ENCODE measurements at regions not wholly inside any gene's neighbourhood (a gene's known extent, or its start where the extent isn't known, plus 50 kb on each side); places are given as distances from the start of the nearest gene placed in this dataset.

DNA sequence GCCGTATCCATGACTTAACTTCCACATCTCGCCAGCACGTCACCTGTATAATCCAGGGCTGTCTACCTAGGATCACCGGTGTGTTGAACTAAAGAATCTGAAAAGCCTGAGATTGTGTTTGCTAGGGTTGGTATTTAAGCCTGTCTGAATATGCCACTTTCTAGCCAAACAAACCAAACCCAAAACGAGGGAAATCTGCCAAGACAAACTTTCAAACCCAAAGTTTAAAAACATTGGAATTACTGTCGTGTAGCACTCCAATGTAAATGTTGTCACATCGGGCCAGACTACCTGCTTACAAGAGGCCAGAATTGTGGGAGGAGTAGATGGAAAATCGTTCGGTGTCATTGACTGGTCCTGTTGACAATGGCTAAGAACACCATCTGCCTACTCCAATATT is 747.8 kb downstream of the EFNB2 start:
- no peak for DNase-seq (ENCODE audit: low read depth)

DNA sequence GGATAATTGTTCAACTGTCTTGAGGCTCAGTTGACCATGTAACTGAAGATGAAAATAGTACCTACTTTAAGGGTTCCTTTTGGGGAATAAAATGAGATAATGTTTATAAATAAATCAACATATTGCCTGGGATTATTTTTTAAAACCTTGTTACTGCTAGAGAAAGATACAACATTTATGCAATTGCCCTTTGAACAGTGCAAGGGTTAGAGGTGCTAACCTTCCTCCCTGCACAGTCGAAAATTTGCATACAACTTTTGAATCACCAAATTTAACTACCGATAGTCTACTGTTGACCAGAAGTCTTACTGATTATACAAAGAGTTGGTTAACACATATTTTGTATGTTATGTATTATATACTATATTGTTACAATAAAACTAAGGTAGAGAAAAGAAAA is 750.0 kb downstream of the EFNB2 start:
- no peak for DNase-seq (ENCODE audit: low read depth)

- DNase-seq (ENCODE audit: low read depth): no peak
Measured at GRCh38 chr13:105783261-105783660, 752.2 kb downstream of the EFNB2 start.

GRCh38 chr13:105778196-105778595 is 757.3 kb downstream of the EFNB2 start:
- peak; percentile 7 for DNase-seq (ENCODE audit: low read depth)

GRCh38 chr13:105774739-105775460 is 760.6 kb downstream of the EFNB2 start:
- DNase-seq (ENCODE audit: low read depth): peak; percentile 68

GRCh38 chr13:105773863-105774538 is 761.5 kb downstream of the EFNB2 start:
- peak; percentile 73 for DNase-seq (ENCODE audit: low read depth)

DNA sequence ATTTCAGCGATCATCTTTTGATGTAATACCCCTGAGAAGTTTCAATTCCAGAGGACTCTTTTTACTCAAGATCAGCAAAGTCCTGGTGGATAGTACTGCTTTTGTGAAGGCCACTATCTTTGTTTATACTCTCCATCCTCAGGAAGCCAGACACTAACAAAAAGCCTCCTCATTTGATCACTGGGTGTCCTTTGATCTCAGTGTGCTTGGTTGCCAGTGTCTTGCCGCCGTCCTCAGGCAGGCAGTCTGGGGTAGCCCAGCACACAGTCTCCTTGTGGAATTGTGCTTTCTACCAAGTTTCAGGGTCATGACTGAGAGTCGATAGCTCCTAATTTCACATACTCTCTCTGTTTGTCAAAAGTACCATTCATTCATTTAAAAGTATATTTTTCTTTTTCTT is 762.2 kb downstream of the EFNB2 start:
- no peak for DNase-seq (ENCODE audit: low read depth)

DNA sequence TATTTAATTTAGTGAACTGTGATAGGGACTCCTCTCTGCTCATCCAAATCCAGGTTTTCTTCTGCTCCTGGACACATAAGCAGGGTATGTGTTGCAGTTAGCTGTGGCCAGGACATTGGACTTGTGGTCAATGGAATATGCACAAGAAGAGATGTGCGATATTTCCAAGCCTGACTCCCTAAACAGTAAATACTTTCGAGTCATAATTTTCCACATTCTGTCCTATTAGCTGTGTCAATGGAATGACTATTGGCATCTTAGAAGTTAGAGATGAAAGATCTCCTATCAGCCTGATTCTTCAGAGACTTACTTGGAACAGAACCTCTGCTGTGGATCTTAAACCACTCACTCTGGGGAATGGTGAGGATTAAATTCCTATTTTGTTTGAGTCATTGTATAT is 771.0 kb downstream of the EFNB2 start:
- no peak for DNase-seq (ENCODE audit: low read depth)

GRCh38 chr13:105763851-105764250 is 771.6 kb downstream of the EFNB2 start:
- peak; percentile 3 for DNase-seq (ENCODE audit: low read depth)

DNA sequence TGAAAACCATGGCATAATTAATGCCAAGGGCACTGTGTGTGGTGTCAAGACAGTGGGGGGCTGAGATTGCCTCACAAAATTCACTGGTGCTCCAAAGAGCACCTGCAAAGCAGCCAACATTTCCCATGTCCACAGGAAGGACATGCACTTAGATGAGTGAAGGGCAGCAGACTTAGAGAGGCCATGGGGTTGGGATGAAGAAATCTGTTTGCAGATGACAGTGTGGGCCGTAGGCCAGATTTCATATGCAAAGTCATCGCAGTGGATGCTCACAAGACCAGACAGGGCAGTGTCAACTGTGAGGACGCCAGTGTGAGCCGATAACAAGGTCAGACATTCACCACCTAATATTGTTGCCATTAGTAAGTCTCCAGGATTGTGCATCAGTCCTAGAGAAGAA is 773.4 kb downstream of the EFNB2 start:
- DNase-seq (ENCODE audit: low read depth): no peak

DNA sequence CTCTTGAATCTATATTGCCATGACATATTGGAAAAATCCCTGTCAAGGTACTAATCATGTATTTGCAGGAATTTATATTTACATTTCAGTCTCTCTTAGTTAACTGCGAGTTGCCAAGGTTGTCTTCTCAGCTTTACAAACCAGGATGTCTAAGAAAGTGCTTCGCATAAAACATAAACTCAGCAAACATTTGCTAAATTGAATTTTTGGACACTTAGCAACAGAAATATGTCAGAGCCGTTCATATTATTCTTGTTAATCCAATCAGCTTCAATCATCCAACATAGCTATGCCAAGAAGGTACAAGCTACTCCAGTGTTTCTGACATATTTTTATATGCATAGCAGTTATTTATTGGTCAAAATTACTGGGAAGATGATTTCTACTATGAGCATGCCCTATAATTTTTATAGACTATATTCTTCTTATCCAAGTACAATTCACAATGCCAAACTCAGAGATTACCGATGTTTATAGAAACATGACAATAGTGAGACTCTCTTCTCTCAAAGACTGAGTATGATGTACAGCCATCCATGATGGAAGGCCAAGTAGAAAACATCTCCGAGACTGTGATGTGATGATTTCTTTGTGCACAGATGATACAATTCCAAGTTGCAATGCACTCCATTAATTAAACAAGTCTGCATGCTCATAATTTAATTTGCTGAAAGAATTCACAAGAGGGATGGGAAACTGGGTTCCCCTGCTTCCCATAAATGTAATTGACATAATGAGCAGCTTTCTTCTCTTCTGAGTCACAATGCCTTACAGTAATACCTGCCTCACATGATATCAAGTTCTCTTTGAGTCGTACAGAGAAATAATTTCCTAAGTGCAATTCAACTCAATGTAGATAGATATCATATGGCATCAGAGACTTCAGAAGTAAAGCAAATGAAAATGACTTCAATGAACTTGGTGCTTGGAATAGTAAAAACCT is 776.3 kb downstream of the EFNB2 start:
- DNase-seq (ENCODE audit: low read depth): no peak

DNA sequence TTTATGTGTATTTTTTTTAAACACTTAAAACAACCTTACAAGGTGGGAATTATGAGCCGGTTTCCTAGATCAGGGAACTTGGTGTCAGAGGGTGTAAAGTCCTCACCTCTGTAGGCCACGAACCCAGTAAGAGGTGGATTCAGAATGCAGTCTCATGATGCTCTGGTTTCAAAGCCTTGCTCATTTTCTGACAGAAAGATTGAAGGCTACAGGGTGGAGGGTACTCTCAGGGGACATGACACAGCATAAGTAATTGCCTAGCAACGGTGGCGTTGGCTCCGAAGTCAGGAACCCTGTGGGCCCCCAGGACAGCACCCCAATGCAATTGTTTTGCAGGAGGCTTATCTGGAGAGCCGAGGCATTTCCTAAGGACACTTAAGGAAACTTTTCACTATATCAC is 794.7 kb downstream of the EFNB2 start:
- no peak for DNase-seq (ENCODE audit: low read depth)

DNA sequence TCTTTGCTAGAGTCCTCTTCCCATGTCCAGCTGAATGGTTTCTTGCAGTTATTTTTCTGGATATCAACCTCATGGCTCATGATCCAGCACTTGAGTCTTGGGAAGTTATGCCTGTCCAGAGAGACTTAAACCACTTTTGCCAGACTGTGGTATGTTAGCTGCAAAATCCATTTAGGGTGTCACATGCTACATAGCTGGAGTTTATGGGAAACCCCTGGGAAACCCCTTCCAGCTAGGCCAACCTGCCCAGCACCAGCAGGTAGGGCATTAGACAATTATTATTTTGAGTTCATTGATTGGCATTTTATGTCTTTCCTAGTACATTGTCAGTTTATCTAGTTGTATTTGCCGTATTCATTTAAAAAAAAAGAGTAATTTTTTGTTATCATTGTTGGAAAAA is 797.8 kb downstream of the EFNB2 start:
- DNase-seq (ENCODE audit: low read depth): no peak

GRCh38 chr13:105735281-105735680 is 800.2 kb downstream of the EFNB2 start:
- no peak for DNase-seq (ENCODE audit: low read depth)

- DNase-seq (ENCODE audit: low read depth): no peak
Measured at GRCh38 chr13:105732806-105733529, 802.5 kb downstream of the EFNB2 start.

GRCh38 chr13:105725887-105726286 is 809.6 kb downstream of the EFNB2 start:
- no peak for DNase-seq (ENCODE audit: low read depth)

DNA sequence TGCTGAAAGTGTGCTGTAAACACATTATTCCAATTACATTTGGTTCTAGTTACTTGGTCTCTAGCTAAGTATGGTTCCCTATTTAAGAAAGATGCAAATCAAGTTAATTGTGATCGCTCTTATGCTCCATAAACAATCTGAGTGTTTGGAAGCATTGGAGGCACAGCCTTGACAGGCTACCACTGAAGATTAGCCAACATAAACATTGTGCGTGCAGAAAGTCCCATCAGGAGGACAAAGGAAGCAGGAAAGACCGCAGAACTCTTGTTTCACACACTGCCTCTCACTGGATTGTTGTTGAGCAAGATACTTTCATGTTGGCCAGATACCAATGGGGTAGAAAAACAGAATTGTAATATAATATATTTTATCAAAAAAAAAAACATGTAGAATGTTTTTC is 814.4 kb downstream of the EFNB2 start:
- DNase-seq (ENCODE audit: low read depth): no peak

DNA sequence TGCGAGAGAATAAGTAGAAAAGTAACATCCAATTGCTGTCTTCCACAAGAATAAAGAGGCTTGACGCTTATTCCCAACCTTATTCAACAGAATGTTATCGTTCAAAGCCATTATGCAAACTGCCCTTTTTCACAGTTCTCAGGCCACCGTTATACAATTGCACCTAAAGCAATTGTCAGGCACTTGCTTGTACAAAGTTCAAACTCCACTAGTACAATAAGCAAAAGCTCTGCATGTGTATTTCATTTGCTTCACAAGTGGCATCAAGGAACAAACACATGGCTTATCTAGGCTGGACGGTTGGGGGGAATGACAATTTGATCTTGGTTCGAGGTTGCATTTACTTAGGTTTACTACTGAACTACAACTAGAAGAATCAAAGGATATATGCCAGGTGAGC is 815.6 kb downstream of the EFNB2 start:
- DNase-seq (ENCODE audit: low read depth): no peak

DNA sequence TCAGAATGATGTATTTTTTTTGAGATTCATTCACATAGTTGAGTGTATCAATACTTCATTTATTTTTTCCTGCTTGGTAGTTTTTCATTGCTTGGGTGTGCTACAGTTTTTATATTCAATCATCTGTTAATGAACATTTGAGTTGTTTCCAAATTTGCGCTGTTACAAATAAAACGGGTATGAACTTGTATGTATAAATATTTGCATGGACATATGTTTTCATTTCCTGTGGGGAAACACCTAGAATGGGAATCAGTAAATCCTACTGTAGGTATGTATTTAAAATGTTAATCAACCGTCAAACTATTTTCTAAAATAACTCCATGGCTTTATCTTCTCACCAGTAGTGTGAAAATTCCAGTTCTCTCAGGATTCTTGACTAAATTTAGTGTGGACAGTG is 826.3 kb downstream of the EFNB2 start:
- DNase-seq (ENCODE audit: low read depth): no peak

DNA sequence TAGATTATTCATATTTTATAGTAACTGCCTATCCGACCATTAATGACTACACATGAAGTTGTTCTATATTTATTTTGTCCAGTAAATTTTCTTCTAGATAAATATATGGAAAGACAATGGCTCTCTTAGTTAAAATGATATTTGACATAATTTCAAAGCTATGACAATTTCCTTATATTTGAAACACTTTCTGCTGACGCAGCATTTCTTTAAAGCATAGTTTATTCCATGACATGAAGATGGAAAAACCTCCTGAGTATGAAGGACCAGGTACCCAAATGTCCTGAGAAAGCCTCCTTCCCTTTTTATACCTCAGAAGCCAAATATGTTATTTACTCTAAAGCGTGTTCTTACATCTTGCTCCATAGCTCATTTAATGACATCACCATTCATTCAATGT is 831.6 kb downstream of the EFNB2 start:
- no peak for DNase-seq (ENCODE audit: low read depth)

DNA sequence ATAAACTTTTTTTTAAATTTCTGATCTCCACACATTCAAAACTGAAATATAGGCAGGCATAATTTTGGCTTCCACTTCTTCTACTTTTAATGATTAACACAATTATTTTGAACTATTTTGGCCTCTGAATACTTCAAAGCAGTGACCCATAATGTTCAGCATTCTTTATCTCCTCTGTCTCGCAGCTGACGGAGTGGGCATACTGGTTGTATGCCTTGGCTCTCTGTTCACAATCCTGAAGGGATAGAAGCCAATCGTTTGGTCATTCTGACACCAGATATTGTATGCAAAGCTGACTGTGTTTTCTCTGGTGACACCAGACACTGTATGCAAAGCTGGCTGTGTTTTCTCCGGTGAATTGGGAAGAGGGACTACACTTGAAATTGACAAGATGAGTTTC is 833.0 kb downstream of the EFNB2 start:
- DNase-seq (ENCODE audit: low read depth): no peak

- no peak for DNase-seq (ENCODE audit: low read depth)
Measured at GRCh38 chr13:105692769-105693168, 842.7 kb downstream of the EFNB2 start.

All from ELR (cell line).